BE2C (cell line): ENCODE measurements at regions not wholly inside any gene's neighbourhood (a gene's known extent, or its start where the extent isn't known, plus 50 kb on each side); places are given as distances from the start of the nearest gene placed in this dataset.

Source experiments
- DNase-seq: peaks from one replicate; pipeline ENCODE4 v3.0.0-alpha.2; 2020
- H3K27me3 ChIP-seq: fragments of 250-450 bp; sonication (Bioruptor Pico); 2 replicates; pipeline ENCODE4 v1.5.1; 2020; ENCODE audit warnings: mild to moderate bottlenecking
- H3K36me3 ChIP-seq: fragments of 250-450 bp; sonication (Bioruptor Pico); 2 replicates; pipeline ENCODE4 v1.5.1; 2020; ENCODE audit warnings: mild to moderate bottlenecking
- H3K4me1 ChIP-seq: fragments of 250-450 bp; sonication (Bioruptor Pico); 2 replicates; pipeline ENCODE4 v1.5.1; 2020
- H3K4me3 ChIP-seq: 2 replicates; pipeline ENCODE4 v1.5.1; 2011; ENCODE audit warnings: low read depth, low read length
- H3K9me3 ChIP-seq: fragments of 250-450 bp; sonication (Bioruptor Pico); 2 replicates; pipeline ENCODE4 v1.5.1; 2020
- CTCF ChIP-seq: IDR thresholded peaks from 2 replicates; pipeline ENCODE4 v1.5.1; 2012; ENCODE audit warnings: mild to moderate bottlenecking, low read depth, low read length

- no peaks in the 10 kb centered on the region for H3K4me1 ChIP-seq
- no peaks in the 10 kb centered on the region for H3K27me3 ChIP-seq
- no peaks in the 10 kb centered on the region for H3K36me3 ChIP-seq
- H3K9me3 ChIP-seq, result no peaks in the 10 kb centered on the region
- TF ChIP-seq CTCF, result no peak
- no peak for DNase-seq
- no peak overlapping the region for H3K4me3 ChIP-seq
Observed at GRCh38 chr4:63464393-63464792, 944.9 kb downstream of the TECRL start.

- no peak overlapping the region for H3K4me3 ChIP-seq
- TF ChIP-seq CTCF, result no peak
- H3K36me3 ChIP-seq, result no peaks in the 10 kb centered on the region
- DNase-seq, result no peak
- H3K9me3 ChIP-seq, result no peaks in the 10 kb centered on the region
- H3K27me3 ChIP-seq, result no peaks in the 10 kb centered on the region
- no peaks in the 10 kb centered on the region for H3K4me1 ChIP-seq
Observed at GRCh38 chr4:63460075-63460474, 949.2 kb downstream of the TECRL start.

- H3K27me3 ChIP-seq, result no peaks in the 10 kb centered on the region
- H3K4me3 ChIP-seq, result no peak overlapping the region
- no peak for TF ChIP-seq CTCF
- no peak for DNase-seq
- H3K9me3 ChIP-seq, result no peaks in the 10 kb centered on the region
- no peaks in the 10 kb centered on the region for H3K36me3 ChIP-seq
- no peaks in the 10 kb centered on the region for H3K4me1 ChIP-seq
Observed at GRCh38 chr4:63459329-63459728, 949.9 kb downstream of the TECRL start.

- Histone ChIP-seq H3K27me3 (no peaks in the 10 kb centered on the region), H3K4me3 (no peak overlapping the region), H3K9me3 (no peaks in the 10 kb centered on the region), H3K4me1 (no peaks in the 10 kb centered on the region), H3K36me3 (no peaks in the 10 kb centered on the region)
- DNase-seq, result no peak
- no peak for TF ChIP-seq CTCF
Observed at GRCh38 chr4:63458010-63458409, 951.2 kb downstream of the TECRL start.

- Histone ChIP-seq H3K4me3 (no peak overlapping the region), H3K36me3 (no peaks in the 10 kb centered on the region), H3K9me3 (0 out of 2 replicates have a peak, but pooled peaks cover 2% of the 10 kb centered on the region), H3K27me3 (no peaks in the 10 kb centered on the region), H3K4me1 (no peaks in the 10 kb centered on the region)
- no peak for TF ChIP-seq CTCF
- no peak for DNase-seq
Observed at GRCh38 chr4:63440236-63440635, 969.0 kb downstream of the TECRL start.

GRCh38 chr4:63430105-63430504 lies 979.1 kb downstream of the TECRL start:
- TF ChIP-seq CTCF, result no peak
- no peak for DNase-seq
- no peak overlapping the region for H3K4me3 ChIP-seq

More at GRCh38 chr4:63430105-63430504, 979.1 kb downstream of the TECRL start:
- Histone ChIP-seq H3K9me3 (no peaks in the 10 kb centered on the region), H3K27me3 (no peaks in the 10 kb centered on the region), H3K4me1 (no peaks in the 10 kb centered on the region), H3K36me3 (no peaks in the 10 kb centered on the region)
